ENCODE measurements at regions not wholly inside any gene's neighbourhood (a gene's known extent, or its start where the extent isn't known, plus 50 kb on each side); places are given as distances from the start of the nearest gene placed in this dataset.

DNA sequence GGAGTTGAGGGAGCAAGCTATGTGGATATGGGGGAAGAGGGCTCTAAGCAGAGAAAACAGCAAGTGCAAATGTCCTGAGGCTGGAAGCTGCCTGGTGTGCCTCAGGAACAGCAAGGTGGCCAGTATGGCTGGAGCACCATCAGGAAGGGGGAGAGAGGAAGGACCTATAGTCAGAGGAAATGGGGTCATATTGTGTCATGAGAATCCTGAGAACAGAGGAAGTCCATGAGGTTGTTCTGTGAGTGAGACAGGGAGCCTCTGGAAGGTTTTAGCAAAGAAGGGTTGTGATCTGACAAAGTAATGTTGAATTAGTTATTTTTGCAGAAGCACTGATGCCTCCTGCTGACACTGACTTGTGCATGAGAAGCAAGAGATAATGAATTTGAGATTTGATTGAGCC, 204.3 kb downstream of the PTEN start:
- Histone ChIP-seq H3K27ac (ENCODE audit: low read depth, low read length) (peak overlapping the region; percentile 85), H3K36me3 (ENCODE audit: control insufficient read depth, low read length) (peaks cover 19% of the 10 kb centered on the region), H3K9me3 (ENCODE audit: control insufficient read depth, insufficient read depth, low read length) (no peaks in the 10 kb centered on the region), H3K4me2 (ENCODE audit: low read length) (peak overlapping the region; percentile 94), H3K9me2 (replicated peaks; ENCODE audit: control insufficient read depth, low read length) (no peaks in the 10 kb centered on the region), H3F3A (ENCODE audit: control insufficient read depth, insufficient read depth) (peaks cover 32% of the 10 kb centered on the region), H3K27me3 (ENCODE audit: control insufficient read depth, low read length) (no peaks in the 10 kb centered on the region), H3K79me2 (ENCODE audit: control insufficient read depth, low read length) (no peaks in the 10 kb centered on the region), H3K4me3 (ENCODE audit: low read length) (peak overlapping the region; percentile 50), H4K20me1 (ENCODE audit: control insufficient read depth, insufficient read depth, low read depth, low read length) (no peaks in the 10 kb centered on the region), H3K4me1 (ENCODE audit: control insufficient read depth, low read length) (peaks cover 100% of the 10 kb centered on the region)
- no peak for TF ChIP-seq EZH2phosphoT487 (IDR thresholded peaks at IDR 0.05; ENCODE audit: borderline replicate concordance, low read length)
- TF ChIP-seq, protein P1, sequence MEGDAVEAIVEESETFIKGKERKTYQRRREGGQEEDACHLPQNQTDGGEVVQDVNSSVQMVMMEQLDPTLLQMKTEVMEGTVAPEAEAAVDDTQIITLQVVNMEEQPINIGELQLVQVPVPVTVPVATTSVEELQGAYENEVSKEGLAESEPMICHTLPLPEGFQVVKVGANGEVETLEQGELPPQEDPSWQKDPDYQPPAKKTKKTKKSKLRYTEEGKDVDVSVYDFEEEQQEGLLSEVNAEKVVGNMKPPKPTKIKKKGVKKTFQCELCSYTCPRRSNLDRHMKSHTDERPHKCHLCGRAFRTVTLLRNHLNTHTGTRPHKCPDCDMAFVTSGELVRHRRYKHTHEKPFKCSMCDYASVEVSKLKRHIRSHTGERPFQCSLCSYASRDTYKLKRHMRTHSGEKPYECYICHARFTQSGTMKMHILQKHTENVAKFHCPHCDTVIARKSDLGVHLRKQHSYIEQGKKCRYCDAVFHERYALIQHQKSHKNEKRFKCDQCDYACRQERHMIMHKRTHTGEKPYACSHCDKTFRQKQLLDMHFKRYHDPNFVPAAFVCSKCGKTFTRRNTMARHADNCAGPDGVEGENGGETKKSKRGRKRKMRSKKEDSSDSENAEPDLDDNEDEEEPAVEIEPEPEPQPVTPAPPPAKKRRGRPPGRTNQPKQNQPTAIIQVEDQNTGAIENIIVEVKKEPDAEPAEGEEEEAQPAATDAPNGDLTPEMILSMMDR (IDR thresholded peaks at IDR 0.05; ENCODE audit: low read depth, low read length, poor library complexity, severe bottlenecking) = no peak

DNA sequence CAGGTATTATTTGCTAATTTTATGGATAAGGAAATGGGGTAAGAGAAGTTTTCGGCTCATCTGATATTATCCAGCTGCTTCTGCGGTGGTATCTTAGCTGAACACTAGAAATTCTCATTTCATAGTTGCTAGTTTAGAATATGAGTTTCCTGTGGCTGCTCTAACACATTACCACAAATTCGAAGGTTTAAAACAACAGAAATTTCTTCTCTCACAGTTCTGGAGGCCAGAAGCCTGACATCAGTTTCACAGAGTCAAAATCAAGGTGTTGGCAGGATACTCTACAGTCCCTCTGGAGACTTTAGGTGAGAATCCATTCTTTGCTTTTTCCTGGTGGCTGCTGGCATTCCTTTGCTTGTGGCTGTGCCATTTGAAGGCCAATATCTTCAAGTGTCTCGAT, 205.9 kb downstream of the PTEN start:
- Histone ChIP-seq H3K79me2 (ENCODE audit: control insufficient read depth, low read length) (no peaks in the 10 kb centered on the region), H3K36me3 (ENCODE audit: control insufficient read depth, low read length) (peaks cover 12% of the 10 kb centered on the region), H3K9me2 (replicated peaks; ENCODE audit: control insufficient read depth, low read length) (no peaks in the 10 kb centered on the region), H3K27me3 (ENCODE audit: control insufficient read depth, low read length) (no peaks in the 10 kb centered on the region), H3K4me2 (ENCODE audit: low read length) (peak overlapping the region; percentile 94), H3F3A (ENCODE audit: control insufficient read depth, insufficient read depth) (peaks cover 36% of the 10 kb centered on the region), H4K20me1 (ENCODE audit: control insufficient read depth, insufficient read depth, low read depth, low read length) (no peaks in the 10 kb centered on the region), H3K27ac (ENCODE audit: low read depth, low read length) (peak overlapping the region; percentile 85), H3K4me1 (ENCODE audit: control insufficient read depth, low read length) (peaks cover 100% of the 10 kb centered on the region), H3K4me3 (ENCODE audit: low read length) (peak overlapping the region; percentile 50), H3K9me3 (ENCODE audit: control insufficient read depth, insufficient read depth, low read length) (no peaks in the 10 kb centered on the region)
- TF ChIP-seq EZH2phosphoT487 (IDR thresholded peaks at IDR 0.05; ENCODE audit: borderline replicate concordance, low read length) = no peak
- TF ChIP-seq, protein P1 (IDR thresholded peaks at IDR 0.05; ENCODE audit: low read depth, low read length, poor library complexity, severe bottlenecking) = no peak

DNA sequence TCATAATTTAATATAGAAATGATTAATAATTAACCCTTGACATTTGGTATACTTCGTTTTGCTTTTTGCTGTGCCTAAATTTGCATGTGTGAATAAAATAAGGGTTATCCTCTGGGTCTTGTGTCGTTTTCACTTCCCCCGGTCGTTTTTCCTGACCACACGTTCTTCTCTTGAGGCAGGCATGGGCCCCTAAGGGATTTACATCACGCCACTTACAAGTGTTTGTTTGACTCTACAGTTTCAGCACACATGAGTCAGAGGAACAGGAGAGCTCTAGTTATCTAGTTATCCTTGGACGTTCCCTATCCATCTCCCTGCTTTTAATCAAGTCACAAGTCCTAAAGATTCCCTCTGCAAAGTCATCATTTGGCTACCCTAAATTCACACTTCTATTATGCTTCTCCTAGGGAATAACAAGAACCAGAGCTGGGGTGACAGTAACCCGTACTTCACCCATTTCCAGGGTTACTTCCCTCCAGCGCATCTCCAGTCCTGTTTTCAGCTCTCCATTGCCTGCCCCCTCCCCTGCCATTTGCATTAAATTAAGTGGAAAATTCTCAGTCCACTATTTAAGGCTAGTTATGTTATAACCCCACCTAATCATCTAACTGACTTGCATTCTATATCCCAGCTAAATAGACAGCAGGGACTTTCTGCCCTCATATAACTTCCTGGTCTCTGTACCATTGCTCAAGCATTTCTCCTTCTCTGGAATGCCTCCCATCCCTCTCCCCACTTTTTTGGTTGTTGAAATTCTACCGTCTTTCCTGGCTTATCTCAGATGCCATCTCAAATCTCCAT, 206.9 kb downstream of the PTEN start:
- Histone ChIP-seq H3K4me1 (ENCODE audit: control insufficient read depth, low read length) (peaks cover 99% of the 10 kb centered on the region), H3K79me2 (ENCODE audit: control insufficient read depth, low read length) (no peaks in the 10 kb centered on the region), H3K27me3 (ENCODE audit: control insufficient read depth, low read length) (no peaks in the 10 kb centered on the region), H4K20me1 (ENCODE audit: control insufficient read depth, insufficient read depth, low read depth, low read length) (no peaks in the 10 kb centered on the region), H3K27ac (ENCODE audit: low read depth, low read length) (peak overlapping the region; percentile 85), H3K4me3 (ENCODE audit: low read length) (peak overlapping the region; percentile 50), H3K9me2 (replicated peaks; ENCODE audit: control insufficient read depth, low read length) (no peaks in the 10 kb centered on the region), H3K9me3 (ENCODE audit: control insufficient read depth, insufficient read depth, low read length) (no peaks in the 10 kb centered on the region), H3F3A (ENCODE audit: control insufficient read depth, insufficient read depth) (peaks cover 36% of the 10 kb centered on the region), H3K4me2 (ENCODE audit: low read length) (peak overlapping the region; percentile 94), H3K36me3 (ENCODE audit: control insufficient read depth, low read length) (peaks cover 12% of the 10 kb centered on the region)
- TF ChIP-seq EZH2phosphoT487 (IDR thresholded peaks at IDR 0.05; ENCODE audit: borderline replicate concordance, low read length) = no peak
- TF ChIP-seq, protein P1 (IDR thresholded peaks at IDR 0.05; ENCODE audit: low read depth, low read length, poor library complexity, severe bottlenecking) = no peak

Measured in DOHH2 (cell line).